ENCODE measurements at regions not wholly inside any gene's neighbourhood (a gene's known extent, or its start where the extent isn't known, plus 50 kb on each side); places are given as distances from the start of the nearest gene placed in this dataset.

- Histone ChIP-seq H3K4me1 (ENCODE audit: control insufficient read depth, insufficient read depth, low read length) (no peaks in the 10 kb centered on the region), H3K27me3 (ENCODE audit: control insufficient read depth, insufficient read depth, low read length) (peaks cover 3% of the 10 kb centered on the region), H3K36me3 (ENCODE audit: control insufficient read depth, insufficient read depth, low read length) (no peaks in the 10 kb centered on the region), H3K4me3 (ENCODE audit: low read length) (no peak overlapping the region), H3K9me3 (ENCODE audit: control insufficient read depth, low read depth, low read length) (no peaks in the 10 kb centered on the region), H3K27ac (ENCODE audit: low read length) (no peak overlapping the region)
- WGBS (ENCODE audit: insufficient coverage, low lambda C conversion rate): 60% methylated on average over 1 of the region's 9 CpGs
- DNase-seq: no peak
Observed at GRCh38 chr11:116651098-116651736, 121.6 kb downstream of the BUD13 start.

- peaks cover 3% of the 10 kb centered on the region for H3K27me3 ChIP-seq (ENCODE audit: control insufficient read depth, insufficient read depth, low read length)
- no peaks in the 10 kb centered on the region for H3K36me3 ChIP-seq (ENCODE audit: control insufficient read depth, insufficient read depth, low read length)
- no peaks in the 10 kb centered on the region for H3K9me3 ChIP-seq (ENCODE audit: control insufficient read depth, low read depth, low read length)
- H3K27ac ChIP-seq (ENCODE audit: low read length): no peak overlapping the region
- no peak overlapping the region for H3K4me3 ChIP-seq (ENCODE audit: low read length)
- no CpG with 5 or more reads among the region's 2 CpGs for WGBS (ENCODE audit: insufficient coverage, low lambda C conversion rate)
- H3K4me1 ChIP-seq (ENCODE audit: control insufficient read depth, insufficient read depth, low read length): no peaks in the 10 kb centered on the region
- no peak for DNase-seq
Observed at GRCh38 chr11:116650052-116650451, 122.7 kb downstream of the BUD13 start.

GRCh38 chr11:116649268-116649667, 123.5 kb downstream of the BUD13 start:
- no peak overlapping the region for H3K4me3 ChIP-seq (ENCODE audit: low read length)
- no peaks in the 10 kb centered on the region for H3K9me3 ChIP-seq (ENCODE audit: control insufficient read depth, low read depth, low read length)
- no peak overlapping the region for H3K27ac ChIP-seq (ENCODE audit: low read length)
- no peak for DNase-seq
- WGBS (ENCODE audit: insufficient coverage, low lambda C conversion rate): no CpG with 5 or more reads among the region's 4 CpGs
- peaks cover 9% of the 10 kb centered on the region for H3K27me3 ChIP-seq (ENCODE audit: control insufficient read depth, insufficient read depth, low read length)
- no peaks in the 10 kb centered on the region for H3K4me1 ChIP-seq (ENCODE audit: control insufficient read depth, insufficient read depth, low read length)
- H3K36me3 ChIP-seq (ENCODE audit: control insufficient read depth, insufficient read depth, low read length): no peaks in the 10 kb centered on the region

GRCh38 chr11:116648247-116649174, 124.3 kb downstream of the BUD13 start:
- Histone ChIP-seq H3K36me3 (ENCODE audit: control insufficient read depth, insufficient read depth, low read length) (no peaks in the 10 kb centered on the region), H3K27me3 (ENCODE audit: control insufficient read depth, insufficient read depth, low read length) (peaks cover 11% of the 10 kb centered on the region), H3K4me3 (ENCODE audit: low read length) (no peak overlapping the region), H3K4me1 (ENCODE audit: control insufficient read depth, insufficient read depth, low read length) (no peaks in the 10 kb centered on the region), H3K9me3 (ENCODE audit: control insufficient read depth, low read depth, low read length) (no peaks in the 10 kb centered on the region), H3K27ac (ENCODE audit: low read length) (no peak overlapping the region)
- DNase-seq: no peak
- WGBS (ENCODE audit: insufficient coverage, low lambda C conversion rate): no CpG with 5 or more reads among the region's 2 CpGs

GRCh38 chr11:116647305-116648080, 125.3 kb downstream of the BUD13 start:
- H3K36me3 ChIP-seq (ENCODE audit: control insufficient read depth, insufficient read depth, low read length): no peaks in the 10 kb centered on the region
- WGBS (ENCODE audit: insufficient coverage, low lambda C conversion rate): 100% methylated on average over 1 of the region's 7 CpGs
- no peaks in the 10 kb centered on the region for H3K9me3 ChIP-seq (ENCODE audit: control insufficient read depth, low read depth, low read length)
- no peak for DNase-seq
- H3K27ac ChIP-seq (ENCODE audit: low read length): no peak overlapping the region
- H3K4me3 ChIP-seq (ENCODE audit: low read length): no peak overlapping the region
- H3K27me3 ChIP-seq (ENCODE audit: control insufficient read depth, insufficient read depth, low read length): peaks cover 13% of the 10 kb centered on the region
- no peaks in the 10 kb centered on the region for H3K4me1 ChIP-seq (ENCODE audit: control insufficient read depth, insufficient read depth, low read length)

GRCh38 chr11:116646191-116646590, 126.6 kb downstream of the BUD13 start:
- WGBS (ENCODE audit: insufficient coverage, low lambda C conversion rate): no CpG with 5 or more reads among the region's 3 CpGs

GRCh38 chr11:116644941-116645305, 127.9 kb downstream of the BUD13 start:
- no peak overlapping the region for H3K4me3 ChIP-seq (ENCODE audit: low read length)
- no peaks in the 10 kb centered on the region for H3K9me3 ChIP-seq (ENCODE audit: control insufficient read depth, low read depth, low read length)
- no peak overlapping the region for H3K27ac ChIP-seq (ENCODE audit: low read length)
- H3K36me3 ChIP-seq (ENCODE audit: control insufficient read depth, insufficient read depth, low read length): no peaks in the 10 kb centered on the region
- WGBS (ENCODE audit: insufficient coverage, low lambda C conversion rate): 20% methylated on average over 1 of the region's 4 CpGs
- DNase-seq: no peak
- H3K4me1 ChIP-seq (ENCODE audit: control insufficient read depth, insufficient read depth, low read length): no peaks in the 10 kb centered on the region
- H3K27me3 ChIP-seq (ENCODE audit: control insufficient read depth, insufficient read depth, low read length): peaks cover 10% of the 10 kb centered on the region

More at GRCh38 chr11:116646191-116646590, 126.6 kb downstream of the BUD13 start:
- H3K27me3 ChIP-seq (ENCODE audit: control insufficient read depth, insufficient read depth, low read length): peaks cover 13% of the 10 kb centered on the region
- no peak overlapping the region for H3K4me3 ChIP-seq (ENCODE audit: low read length)
- H3K4me1 ChIP-seq (ENCODE audit: control insufficient read depth, insufficient read depth, low read length): no peaks in the 10 kb centered on the region
- H3K9me3 ChIP-seq (ENCODE audit: control insufficient read depth, low read depth, low read length): no peaks in the 10 kb centered on the region
- H3K36me3 ChIP-seq (ENCODE audit: control insufficient read depth, insufficient read depth, low read length): no peaks in the 10 kb centered on the region
- H3K27ac ChIP-seq (ENCODE audit: low read length): no peak overlapping the region
- DNase-seq: no peak

- WGBS (ENCODE audit: insufficient coverage, low lambda C conversion rate): 20% methylated on average over 1 of the region's 16 CpGs
- DNase-seq: no peak
- H3K27me3 ChIP-seq (ENCODE audit: control insufficient read depth, insufficient read depth, low read length): peaks cover 10% of the 10 kb centered on the region
- H3K36me3 ChIP-seq (ENCODE audit: control insufficient read depth, insufficient read depth, low read length): no peaks in the 10 kb centered on the region
- H3K4me1 ChIP-seq (ENCODE audit: control insufficient read depth, insufficient read depth, low read length): no peaks in the 10 kb centered on the region
- H3K4me3 ChIP-seq (ENCODE audit: low read length): no peak overlapping the region
- no peaks in the 10 kb centered on the region for H3K9me3 ChIP-seq (ENCODE audit: control insufficient read depth, low read depth, low read length)
- no peak overlapping the region for H3K27ac ChIP-seq (ENCODE audit: low read length)
Observed at GRCh38 chr11:116644201-116644940, 128.4 kb downstream of the BUD13 start.

- Histone ChIP-seq H3K4me3 (ENCODE audit: low read length) (no peak overlapping the region), H3K27me3 (ENCODE audit: control insufficient read depth, insufficient read depth, low read length) (peaks cover 13% of the 10 kb centered on the region), H3K27ac (ENCODE audit: low read length) (no peak overlapping the region), H3K36me3 (ENCODE audit: control insufficient read depth, insufficient read depth, low read length) (no peaks in the 10 kb centered on the region), H3K4me1 (ENCODE audit: control insufficient read depth, insufficient read depth, low read length) (no peaks in the 10 kb centered on the region), H3K9me3 (ENCODE audit: control insufficient read depth, low read depth, low read length) (no peaks in the 10 kb centered on the region)
- DNase-seq: no peak
- WGBS (ENCODE audit: insufficient coverage, low lambda C conversion rate): no CpG with 5 or more reads among the region's 9 CpGs
Observed at GRCh38 chr11:116643521-116643920, 129.3 kb downstream of the BUD13 start.

- peaks cover 18% of the 10 kb centered on the region for H3K27me3 ChIP-seq (ENCODE audit: control insufficient read depth, insufficient read depth, low read length)
- H3K4me1 ChIP-seq (ENCODE audit: control insufficient read depth, insufficient read depth, low read length): no peaks in the 10 kb centered on the region
- H3K36me3 ChIP-seq (ENCODE audit: control insufficient read depth, insufficient read depth, low read length): no peaks in the 10 kb centered on the region
- DNase-seq: no peak
- H3K27ac ChIP-seq (ENCODE audit: low read length): no peak overlapping the region
- no peak overlapping the region for H3K4me3 ChIP-seq (ENCODE audit: low read length)
- H3K9me3 ChIP-seq (ENCODE audit: control insufficient read depth, low read depth, low read length): no peaks in the 10 kb centered on the region
Observed at GRCh38 chr11:116642902-116643301, 129.9 kb downstream of the BUD13 start.

Measured in large intestine (tissue), 3 donors.